ENCODE measurements at regions not wholly inside any gene's neighbourhood (a gene's known extent, or its start where the extent isn't known, plus 50 kb on each side); places are given as distances from the start of the nearest gene placed in this dataset.
"Not testable (repeated sequence)": the region's sequence is repeated elsewhere in the genome, so short reads cannot be mapped to it uniquely, and the experiment has no call there.

GRCh38 chr13:37954597-37954996 is 85.0 kb upstream of the TRPC4 start:
- H4K8ac ChIP-seq (ENCODE audit: low read depth, low read length); H3K4me1 ChIP-seq (ENCODE audit: control insufficient read depth, low read depth, low read length); H3K36me3 ChIP-seq (ENCODE audit: control insufficient read depth, insufficient read depth, low read length); H3K4me3 ChIP-seq (ENCODE audit: low read length); H3K23ac ChIP-seq (ENCODE audit: low read length); H3K9ac ChIP-seq (ENCODE audit: low read length); DNase-seq; H2AK5ac ChIP-seq (ENCODE audit: low read length); H4K5ac ChIP-seq (ENCODE audit: low read length); H3K79me1 ChIP-seq (ENCODE audit: low read length); H3K4ac ChIP-seq (ENCODE audit: low read depth, low read length); H3K79me2 ChIP-seq (ENCODE audit: control insufficient read depth, insufficient read depth, low read length); H2BK5ac ChIP-seq (ENCODE audit: low read length); H3K27ac ChIP-seq (ENCODE audit: low read depth, low read length); H3K4me2 ChIP-seq (ENCODE audit: low read length); H3K56ac ChIP-seq (ENCODE audit: low read length); H2BK120ac ChIP-seq (ENCODE audit: low read depth, low read length); H3K27me3 ChIP-seq (ENCODE audit: insufficient read depth, low read length, poor library complexity); H2BK15ac ChIP-seq (replicated peaks; ENCODE audit: low read depth); H3K18ac ChIP-seq (ENCODE audit: low read length): not testable (repeated sequence)
- no CpG with 5 or more reads among the region's 9 CpGs for WGBS (ENCODE audit: extremely low coverage, insufficient coverage, low lambda C conversion rate)

GRCh38 chr13:37954191-37954590 is 84.6 kb upstream of the TRPC4 start:
- no peak overlapping the region for H3K4me3 ChIP-seq (ENCODE audit: low read length)
- no peaks in the 10 kb centered on the region for H3K27me3 ChIP-seq (ENCODE audit: insufficient read depth, low read length, poor library complexity)
- no peak overlapping the region for H2AK5ac ChIP-seq (ENCODE audit: low read length)
- no peak overlapping the region for H3K4me2 ChIP-seq (ENCODE audit: low read length)
- peak overlapping the region; percentile 57 for H2BK15ac ChIP-seq (replicated peaks; ENCODE audit: low read depth)
- H3K4me1 ChIP-seq (ENCODE audit: control insufficient read depth, low read depth, low read length) = no peaks in the 10 kb centered on the region
- no peaks in the 10 kb centered on the region for H3K79me2 ChIP-seq (ENCODE audit: control insufficient read depth, insufficient read depth, low read length)
- DNase-seq = no peak
- H4K8ac ChIP-seq (ENCODE audit: low read depth, low read length) = no peak overlapping the region
- no peak overlapping the region for H3K27ac ChIP-seq (ENCODE audit: low read depth, low read length)
- no peaks in the 10 kb centered on the region for H3K36me3 ChIP-seq (ENCODE audit: control insufficient read depth, insufficient read depth, low read length)
- no peak overlapping the region for H3K23ac ChIP-seq (ENCODE audit: low read length)
- no peak overlapping the region for H4K5ac ChIP-seq (ENCODE audit: low read length)
- no peaks in the 10 kb centered on the region for H3K79me1 ChIP-seq (ENCODE audit: low read length)
- no peak overlapping the region for H3K9ac ChIP-seq (ENCODE audit: low read length)
- H3K18ac ChIP-seq (ENCODE audit: low read length) = no peak overlapping the region
- H3K56ac ChIP-seq (ENCODE audit: low read length) = no peak overlapping the region
- no peak overlapping the region for H3K4ac ChIP-seq (ENCODE audit: low read depth, low read length)
- no peak overlapping the region for H2BK120ac ChIP-seq (ENCODE audit: low read depth, low read length)
- no peak overlapping the region for H2BK5ac ChIP-seq (ENCODE audit: low read length)
- no CpG with 5 or more reads among the region's 1 CpG for WGBS (ENCODE audit: extremely low coverage, insufficient coverage, low lambda C conversion rate)

- H3K79me1 ChIP-seq (ENCODE audit: low read length) = no peaks in the 10 kb centered on the region
- H4K5ac ChIP-seq (ENCODE audit: low read length) = no peak overlapping the region
- no peak overlapping the region for H3K23ac ChIP-seq (ENCODE audit: low read length)
- H3K4ac ChIP-seq (ENCODE audit: low read depth, low read length) = no peak overlapping the region
- H3K56ac ChIP-seq (ENCODE audit: low read length) = no peak overlapping the region
- H3K4me2 ChIP-seq (ENCODE audit: low read length) = no peak overlapping the region
- no peaks in the 10 kb centered on the region for H3K4me1 ChIP-seq (ENCODE audit: control insufficient read depth, low read depth, low read length)
- H3K4me3 ChIP-seq (ENCODE audit: low read length) = no peak overlapping the region
- no peak overlapping the region for H3K18ac ChIP-seq (ENCODE audit: low read length)
- no peak overlapping the region for H2AK5ac ChIP-seq (ENCODE audit: low read length)
- H4K8ac ChIP-seq (ENCODE audit: low read depth, low read length) = no peak overlapping the region
- H3K9ac ChIP-seq (ENCODE audit: low read length) = no peak overlapping the region
- H2BK120ac ChIP-seq (ENCODE audit: low read depth, low read length) = no peak overlapping the region
- H3K27me3 ChIP-seq (ENCODE audit: insufficient read depth, low read length, poor library complexity) = no peaks in the 10 kb centered on the region
- no peaks in the 10 kb centered on the region for H3K36me3 ChIP-seq (ENCODE audit: control insufficient read depth, insufficient read depth, low read length)
- H3K27ac ChIP-seq (ENCODE audit: low read depth, low read length) = no peak overlapping the region
- peak overlapping the region; percentile 57 for H2BK15ac ChIP-seq (replicated peaks; ENCODE audit: low read depth)
- H3K79me2 ChIP-seq (ENCODE audit: control insufficient read depth, insufficient read depth, low read length) = no peaks in the 10 kb centered on the region
- no peak for DNase-seq
- H2BK5ac ChIP-seq (ENCODE audit: low read length) = no peak overlapping the region
Observed at GRCh38 chr13:37953696-37954095, 84.1 kb upstream of the TRPC4 start.

GRCh38 chr13:37950016-37950415 is 80.4 kb upstream of the TRPC4 start:
- Histone ChIP-seq H4K8ac (ENCODE audit: low read depth, low read length) (no peak overlapping the region), H2BK120ac (ENCODE audit: low read depth, low read length) (no peak overlapping the region), H4K5ac (ENCODE audit: low read length) (no peak overlapping the region), H2BK15ac (replicated peaks; ENCODE audit: low read depth) (no peak overlapping the region), H3K56ac (ENCODE audit: low read length) (no peak overlapping the region), H3K4ac (ENCODE audit: low read depth, low read length) (no peak overlapping the region), H3K4me2 (ENCODE audit: low read length) (no peak overlapping the region), H3K9ac (ENCODE audit: low read length) (no peak overlapping the region), H3K4me1 (ENCODE audit: control insufficient read depth, low read depth, low read length) (no peaks in the 10 kb centered on the region), H3K79me1 (ENCODE audit: low read length) (no peaks in the 10 kb centered on the region), H3K27me3 (ENCODE audit: insufficient read depth, low read length, poor library complexity) (no peaks in the 10 kb centered on the region), H2BK5ac (ENCODE audit: low read length) (no peak overlapping the region), H3K79me2 (ENCODE audit: control insufficient read depth, insufficient read depth, low read length) (no peaks in the 10 kb centered on the region), H3K23ac (ENCODE audit: low read length) (no peak overlapping the region), H3K18ac (ENCODE audit: low read length) (no peak overlapping the region), H3K36me3 (ENCODE audit: control insufficient read depth, insufficient read depth, low read length) (no peaks in the 10 kb centered on the region), H3K27ac (ENCODE audit: low read depth, low read length) (no peak overlapping the region), H2AK5ac (ENCODE audit: low read length) (no peak overlapping the region), H3K4me3 (ENCODE audit: low read length) (no peak overlapping the region)
- no peak for DNase-seq
- no CpG with 5 or more reads among the region's 1 CpG for WGBS (ENCODE audit: extremely low coverage, insufficient coverage, low lambda C conversion rate)

- Histone ChIP-seq H3K23ac (ENCODE audit: low read length) (no peak overlapping the region), H3K56ac (ENCODE audit: low read length) (no peak overlapping the region), H2BK15ac (replicated peaks; ENCODE audit: low read depth) (no peak overlapping the region), H3K36me3 (ENCODE audit: control insufficient read depth, insufficient read depth, low read length) (no peaks in the 10 kb centered on the region), H2BK120ac (ENCODE audit: low read depth, low read length) (no peak overlapping the region), H3K79me2 (ENCODE audit: control insufficient read depth, insufficient read depth, low read length) (no peaks in the 10 kb centered on the region), H3K9ac (ENCODE audit: low read length) (no peak overlapping the region), H4K8ac (ENCODE audit: low read depth, low read length) (no peak overlapping the region), H2BK5ac (ENCODE audit: low read length) (no peak overlapping the region), H3K4me1 (ENCODE audit: control insufficient read depth, low read depth, low read length) (no peaks in the 10 kb centered on the region), H3K18ac (ENCODE audit: low read length) (no peak overlapping the region), H2AK5ac (ENCODE audit: low read length) (no peak overlapping the region), H3K4me2 (ENCODE audit: low read length) (no peak overlapping the region), H3K4ac (ENCODE audit: low read depth, low read length) (no peak overlapping the region), H4K5ac (ENCODE audit: low read length) (no peak overlapping the region), H3K79me1 (ENCODE audit: low read length) (no peaks in the 10 kb centered on the region), H3K27ac (ENCODE audit: low read depth, low read length) (no peak overlapping the region), H3K27me3 (ENCODE audit: insufficient read depth, low read length, poor library complexity) (no peaks in the 10 kb centered on the region), H3K4me3 (ENCODE audit: low read length) (no peak overlapping the region)
- no CpG with 5 or more reads among the region's 5 CpGs for WGBS (ENCODE audit: extremely low coverage, insufficient coverage, low lambda C conversion rate)
- peak; percentile 27 for DNase-seq
Observed at GRCh38 chr13:37947419-37948140, 78.0 kb upstream of the TRPC4 start.
